NCI-H1930 (cell line): ENCODE measurements at regions not wholly inside any gene's neighbourhood (a gene's known extent, or its start where the extent isn't known, plus 50 kb on each side); places are given as distances from the start of the nearest gene placed in this dataset.

ENCODE experiments used
- DNase-seq, 2 experiments: peaks; one replicate each; lab custom pipeline; 2025; lab: John Stamatoyannopoulos, UW

DNA sequence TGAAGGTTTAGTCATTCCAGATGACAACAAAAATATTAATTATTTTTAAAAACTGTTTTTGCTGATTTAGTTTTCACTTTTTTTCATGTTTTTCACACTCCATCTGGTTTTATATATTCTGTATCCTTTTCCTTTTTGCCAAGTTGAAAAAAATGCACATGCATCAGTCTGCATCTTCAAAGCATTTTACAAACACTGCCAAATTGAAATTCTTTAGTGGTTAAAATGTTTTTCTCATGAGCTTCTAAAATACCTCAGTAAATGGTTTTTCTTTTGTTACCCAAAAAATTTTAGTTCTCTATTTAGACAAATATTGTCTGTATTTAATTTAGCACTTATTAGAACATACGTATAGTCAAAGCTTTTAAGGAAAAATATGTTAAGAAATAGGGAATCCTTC, 386.9 kb upstream of the HSF2 start:
- DNase-seq = no peak

DNA sequence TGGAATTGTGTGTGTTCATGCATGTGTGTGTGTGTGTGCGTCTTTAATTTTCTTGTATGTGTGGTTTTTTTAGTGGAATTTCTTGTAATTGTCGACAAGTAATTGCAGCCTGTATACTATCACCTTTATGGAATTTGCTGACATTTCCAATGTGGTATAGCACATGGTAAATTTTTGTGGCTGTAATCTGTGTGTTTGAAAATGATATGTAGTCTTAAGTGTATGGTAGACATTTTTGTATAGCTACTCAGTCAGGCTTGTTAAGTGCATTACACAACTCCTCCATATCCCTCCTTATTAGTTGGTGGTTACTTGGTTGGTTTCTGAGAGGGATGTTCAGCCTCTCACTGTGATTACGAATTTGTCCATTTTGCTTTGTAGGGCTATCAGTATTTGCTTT, 384.5 kb upstream of the HSF2 start:
- no peak for DNase-seq

DNA sequence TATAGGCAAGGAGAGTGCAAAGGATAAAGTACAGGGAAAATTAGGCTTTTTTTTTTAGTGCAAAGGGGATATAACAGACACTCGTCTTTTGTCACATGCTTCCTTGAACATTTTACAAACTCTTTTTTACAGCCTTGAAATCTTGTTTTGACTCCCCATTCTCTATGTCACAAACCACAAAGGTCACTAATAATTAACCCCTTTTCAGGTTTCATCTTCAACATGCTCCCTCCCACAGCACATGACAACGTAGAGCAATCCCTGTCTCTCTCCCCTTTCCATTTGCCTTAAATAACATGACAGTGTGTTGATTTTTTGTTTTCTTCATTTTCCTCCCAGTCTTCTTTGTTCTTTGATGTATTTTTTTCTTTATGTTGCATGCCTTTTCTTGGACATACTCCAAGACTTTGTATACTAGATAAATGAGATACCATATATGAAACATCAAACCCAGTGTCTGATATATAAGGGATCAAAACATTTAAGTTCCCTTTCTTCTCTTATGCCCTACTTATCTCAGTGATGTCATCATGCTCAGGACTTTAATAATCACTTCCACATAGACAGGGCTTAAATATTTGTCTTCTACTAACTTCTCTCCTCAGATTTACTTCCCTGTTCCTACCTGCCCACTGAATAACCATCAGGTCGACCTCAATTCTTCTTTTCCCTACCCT, 378.7 kb upstream of the HSF2 start:
- no peak for DNase-seq

DNA sequence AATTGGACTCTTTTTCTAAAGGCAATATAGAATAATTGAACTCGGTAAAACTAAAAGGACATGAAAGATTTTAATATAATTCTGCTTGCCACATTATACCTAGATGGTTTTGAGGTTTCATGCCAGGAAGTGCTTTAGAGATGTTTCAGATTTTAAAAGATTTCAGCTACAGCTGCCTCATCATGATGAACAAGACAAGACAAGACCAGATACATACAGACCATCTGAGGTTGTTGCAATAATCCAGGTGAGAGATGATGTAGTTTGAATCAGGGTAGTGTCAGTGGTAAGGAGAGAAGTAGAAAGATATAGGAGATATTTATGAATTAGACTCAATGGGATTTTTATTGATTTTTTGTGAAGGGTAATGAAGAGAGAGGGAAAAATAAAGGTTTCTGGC, 374.3 kb upstream of the HSF2 start:
- DNase-seq = no peak

DNA sequence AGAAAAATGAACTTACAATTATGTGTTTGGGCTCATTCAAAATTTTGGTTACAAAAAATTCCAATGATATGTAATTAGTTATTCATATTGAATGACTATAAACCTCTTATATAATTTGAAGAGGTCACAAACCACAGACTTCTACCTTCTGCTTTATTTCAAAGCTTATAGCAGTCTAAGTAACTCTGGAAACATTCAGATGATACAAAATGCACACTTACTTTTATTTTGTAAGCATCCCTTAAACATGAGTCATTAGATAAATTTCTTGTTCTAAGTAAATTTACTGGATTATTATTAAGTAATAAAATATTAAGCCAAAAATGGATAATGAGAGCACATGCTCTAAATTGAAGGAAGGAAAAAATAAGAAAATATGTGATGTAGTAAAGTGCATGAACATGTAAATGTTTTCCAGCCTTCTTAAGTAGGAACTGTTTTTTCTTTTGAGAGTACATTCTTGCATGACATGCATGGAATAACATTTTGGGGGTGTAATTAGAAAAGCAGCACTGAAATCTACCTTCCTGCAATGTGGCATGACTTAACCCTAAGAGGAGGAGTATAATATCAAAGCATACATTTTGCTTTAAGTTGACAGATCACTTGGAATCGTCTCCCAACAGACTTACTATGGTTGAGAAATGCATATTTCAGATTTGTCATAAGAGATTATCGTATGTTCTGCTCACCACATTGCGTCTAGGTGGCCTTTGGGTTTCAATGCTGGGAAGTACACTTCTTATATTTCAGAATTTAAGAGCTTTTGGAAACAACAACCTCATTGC, 372.7 kb upstream of the HSF2 start:
- no peak for DNase-seq

DNA sequence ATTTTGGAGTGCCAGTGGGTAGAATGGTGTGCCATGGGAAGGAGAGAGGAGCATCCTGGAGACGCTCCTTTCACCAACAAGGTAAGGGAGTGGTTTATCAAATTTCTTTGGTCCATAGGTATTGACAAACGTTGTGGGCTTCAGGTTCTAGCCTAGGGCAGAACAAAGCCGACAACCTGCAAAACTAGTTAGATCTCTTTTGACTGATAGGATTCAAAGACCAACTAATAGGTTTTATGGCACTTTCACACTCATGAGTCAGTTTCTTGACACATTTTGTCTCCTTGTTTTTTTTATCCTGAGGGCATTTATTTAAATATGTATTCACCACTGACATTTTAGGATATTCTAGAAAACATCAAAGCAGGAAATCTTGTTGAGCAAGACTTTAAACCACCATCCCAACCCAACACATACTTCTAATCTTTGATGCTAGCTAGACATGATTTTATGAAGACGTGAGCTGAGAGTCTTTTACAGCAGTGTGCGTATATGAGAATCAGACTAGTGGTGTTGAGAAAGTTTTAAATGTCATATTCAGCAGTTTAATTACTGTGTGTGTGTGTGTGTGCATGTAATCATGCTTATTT, 370.4 kb upstream of the HSF2 start:
- DNase-seq = no peak

DNA sequence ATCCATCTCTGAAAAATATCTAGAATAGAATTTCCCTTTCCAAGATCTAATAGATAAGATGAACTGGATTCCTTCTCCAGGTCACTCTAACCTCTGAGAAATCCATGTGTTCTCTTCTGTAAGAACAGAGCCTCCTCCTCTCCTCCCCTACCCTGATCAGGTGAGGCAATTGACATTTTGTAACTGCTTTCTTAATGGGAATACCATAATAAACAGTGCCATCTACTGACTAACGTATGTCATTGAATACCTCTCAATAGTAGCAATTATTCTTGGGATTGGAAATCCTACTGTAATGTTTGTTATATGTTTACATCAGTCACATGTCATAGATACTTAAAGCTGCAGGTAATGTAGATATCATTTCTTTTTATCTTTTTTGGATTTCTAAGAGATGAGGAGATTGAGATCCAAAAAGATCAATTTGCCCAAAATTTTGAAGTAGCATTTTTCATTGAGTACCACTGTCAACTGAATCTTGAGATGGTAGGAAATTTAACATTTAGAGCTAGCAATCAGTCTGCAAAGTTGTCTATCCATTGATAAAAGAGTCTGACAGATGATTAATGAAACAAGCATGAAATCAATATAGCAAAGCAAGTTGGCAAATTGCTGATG, 365.8 kb upstream of the HSF2 start:
- peak; percentile 31 to 35 for DNase-seq

DNA sequence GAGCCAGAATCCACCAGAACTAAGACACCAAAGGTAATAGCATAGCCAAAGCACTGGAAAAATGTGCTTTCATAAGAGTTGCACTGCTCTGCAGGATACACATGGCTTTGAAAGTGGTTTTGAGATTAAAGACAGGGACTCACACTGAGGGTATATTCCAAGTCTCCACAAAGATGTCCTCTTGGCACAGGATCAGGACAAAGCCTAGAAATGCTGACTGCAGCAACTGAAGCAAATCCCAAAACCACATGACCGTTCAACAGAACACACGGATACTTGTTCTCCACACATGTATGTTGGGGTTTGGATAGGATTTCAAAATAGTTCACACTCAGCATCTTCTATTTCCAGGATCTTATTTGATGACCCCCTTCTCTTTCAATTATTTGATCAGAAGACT, 364.3 kb upstream of the HSF2 start:
- no peak for DNase-seq

DNA sequence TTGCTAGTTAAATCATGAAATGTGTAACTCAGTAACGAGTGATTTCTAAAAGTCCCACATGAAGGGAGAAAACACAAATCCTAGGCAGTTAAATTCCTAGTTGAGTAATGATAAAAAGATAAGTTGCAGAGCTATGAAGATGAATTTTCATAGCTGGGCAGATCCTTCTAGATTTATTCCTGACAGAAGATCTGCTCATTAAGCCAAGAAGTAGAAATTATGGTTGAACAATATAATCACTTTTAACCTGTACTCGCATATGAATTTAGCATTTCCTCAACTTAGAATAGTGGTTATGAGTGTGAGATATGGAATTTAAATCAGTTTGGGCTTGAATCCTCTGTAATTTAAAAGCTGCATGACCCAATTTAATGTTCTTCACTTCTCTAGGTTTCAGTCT, 359.2 kb upstream of the HSF2 start:
- DNase-seq = no peak

DNA sequence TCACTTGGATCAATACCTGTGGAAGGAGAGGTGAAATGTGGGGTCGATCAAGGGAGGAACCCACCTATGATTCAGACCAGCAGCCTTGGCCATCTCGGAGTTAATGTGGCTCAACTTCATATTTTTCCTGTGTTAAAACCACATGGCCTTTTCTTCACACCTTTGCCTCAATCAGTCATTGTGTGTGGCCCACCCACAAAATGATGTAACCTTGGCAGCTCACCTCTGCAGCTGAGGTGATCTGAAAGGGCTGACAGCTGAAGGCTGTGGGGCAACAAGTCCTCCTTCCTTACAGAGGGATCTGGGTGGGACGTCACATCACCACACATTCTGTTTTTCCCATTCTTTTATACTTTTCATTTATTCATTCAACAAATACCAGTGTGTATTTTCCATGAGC, 357.1 kb upstream of the HSF2 start:
- no peak for DNase-seq

DNA sequence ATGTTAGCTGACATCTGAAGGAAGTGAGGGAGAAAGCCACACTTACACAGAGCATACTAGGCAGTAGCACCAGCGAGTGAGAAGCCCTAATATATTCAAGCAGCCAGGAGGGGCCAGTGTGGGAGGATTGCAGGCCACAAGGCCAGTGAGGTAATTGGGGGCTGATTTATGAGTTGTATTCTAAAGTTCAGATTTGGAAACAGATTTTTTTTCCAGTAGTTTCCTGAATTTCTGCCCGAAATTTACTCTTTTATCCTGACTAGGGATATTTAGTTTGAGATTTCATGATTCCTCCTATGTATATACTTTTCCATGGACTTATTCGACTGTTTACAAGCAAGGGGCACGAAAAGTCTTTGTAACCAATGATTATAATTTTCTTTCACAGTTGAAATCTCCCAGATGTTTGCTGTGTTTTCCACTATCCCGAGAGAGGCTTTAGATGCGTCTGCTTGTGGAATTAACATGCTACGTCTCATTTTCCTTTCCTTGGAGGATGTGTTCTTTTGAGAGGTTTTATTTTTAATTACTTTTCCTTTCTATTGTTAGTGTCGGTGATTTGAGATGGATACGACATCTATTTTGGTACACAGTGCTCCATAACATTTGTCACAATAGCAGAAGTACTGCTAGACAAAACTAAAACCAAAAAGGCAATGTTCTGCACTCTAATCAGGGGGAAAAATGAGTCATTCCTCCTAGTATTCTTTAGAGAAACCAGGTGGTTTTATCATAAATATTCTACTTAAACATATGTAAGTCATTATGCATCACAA, 356.3 kb upstream of the HSF2 start:
- no peak for DNase-seq

DNA sequence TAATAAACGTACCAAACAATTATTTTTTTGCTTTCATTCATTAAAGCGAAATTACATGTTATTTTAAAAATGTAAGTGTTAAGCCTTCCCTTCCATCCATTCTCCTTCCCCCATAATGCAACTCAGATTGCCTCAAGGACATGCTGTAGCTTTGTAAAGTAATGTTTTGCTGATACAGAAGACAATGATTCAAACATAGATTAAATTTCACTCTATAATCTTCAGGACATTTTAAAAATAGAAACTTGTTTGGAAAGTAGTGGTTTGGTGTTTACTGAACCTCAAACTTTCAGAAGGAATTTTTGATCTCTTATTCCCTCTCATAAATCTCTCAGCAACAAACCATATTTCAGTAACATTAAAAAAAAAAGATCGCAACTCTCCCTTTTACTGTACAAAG, 350.9 kb upstream of the HSF2 start:
- DNase-seq = no peak

DNA sequence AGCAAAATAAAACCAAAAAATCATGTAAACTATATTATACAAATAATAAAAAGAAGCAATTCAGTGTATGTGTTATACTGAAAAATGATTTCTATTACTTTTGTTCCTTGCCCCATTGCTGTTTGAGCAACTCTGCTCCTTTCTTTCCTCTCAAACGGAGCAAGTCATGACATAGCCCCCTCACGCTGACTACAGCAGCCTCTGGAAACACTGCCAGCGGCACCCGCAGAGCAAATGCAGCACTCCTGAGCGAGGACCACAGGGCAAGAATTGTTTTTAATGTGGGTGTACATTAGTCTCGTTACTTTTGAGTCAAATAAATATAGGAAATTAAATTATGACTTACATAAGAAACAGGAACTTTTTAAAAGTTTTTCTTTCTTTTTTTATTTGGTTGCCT, 350.1 kb upstream of the HSF2 start:
- DNase-seq = no peak

DNA sequence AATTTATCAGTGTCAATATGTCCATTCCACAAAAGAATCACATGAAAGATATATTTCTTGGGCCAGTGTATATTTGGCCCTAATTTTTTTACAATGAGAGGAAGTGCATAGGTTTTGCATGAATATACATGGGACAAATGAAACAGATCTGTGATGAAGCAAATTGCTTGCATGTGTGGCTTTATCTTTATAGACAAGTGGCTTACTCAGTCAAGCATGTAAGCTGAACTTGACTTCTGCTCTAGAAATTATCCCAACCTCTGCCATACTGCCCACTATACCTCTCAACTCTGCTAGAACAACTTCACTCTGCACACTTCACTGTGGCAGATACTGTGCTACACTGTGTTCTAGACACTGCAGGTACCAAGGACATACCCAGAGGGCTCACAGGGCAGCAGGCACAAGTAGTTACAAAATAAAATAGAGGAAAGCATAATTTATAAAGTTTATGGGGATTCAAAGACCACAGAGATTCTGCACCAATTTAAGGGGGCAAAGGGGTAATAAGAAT, 349.2 kb upstream of the HSF2 start:
- no peak for DNase-seq

DNA sequence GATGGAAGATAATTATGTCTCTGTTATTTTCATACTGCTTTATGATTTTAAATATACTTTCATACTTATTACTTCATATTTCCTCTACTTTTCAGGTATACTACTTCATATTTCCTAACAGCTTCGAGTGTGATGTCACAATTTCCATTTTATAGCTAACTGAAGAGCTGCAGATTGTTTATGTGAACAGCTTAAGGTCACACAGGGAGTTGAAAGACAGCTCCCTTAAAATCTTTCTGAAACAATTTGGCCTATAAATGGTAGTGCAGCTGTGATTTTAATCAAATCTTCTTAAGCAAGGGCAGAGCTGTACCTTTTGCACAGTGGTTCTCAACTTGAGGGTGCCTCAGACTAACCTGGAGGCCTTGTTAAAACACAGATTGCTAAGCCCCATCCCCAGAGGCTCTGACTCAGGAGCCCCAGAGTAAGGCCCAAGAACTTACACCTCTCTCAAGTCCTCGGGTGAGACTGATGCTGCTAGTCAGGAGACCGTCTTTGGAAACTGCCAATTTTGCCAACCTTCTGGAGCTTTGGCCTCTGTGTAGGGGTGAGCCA, 347.0 kb upstream of the HSF2 start:
- no peak for DNase-seq

DNA sequence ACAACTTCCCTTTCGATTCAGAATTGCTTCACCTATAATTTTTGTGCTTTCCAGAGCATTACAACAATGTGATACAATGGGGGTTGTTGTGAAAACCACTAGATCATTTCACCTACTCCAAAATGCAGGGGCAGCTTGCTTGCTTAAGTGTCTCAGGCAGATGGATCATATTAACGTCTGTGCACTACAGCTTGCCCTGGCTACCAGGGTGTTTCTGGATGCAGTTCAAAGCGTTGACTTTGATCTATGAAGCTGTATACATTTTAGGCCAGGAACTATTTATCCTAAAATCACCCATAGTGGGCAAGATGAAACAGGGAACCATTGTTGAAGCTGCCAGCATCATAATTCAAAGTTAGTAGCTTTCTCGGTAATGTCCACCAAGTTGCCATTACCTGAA, 339.5 kb upstream of the HSF2 start:
- no peak for DNase-seq

DNA sequence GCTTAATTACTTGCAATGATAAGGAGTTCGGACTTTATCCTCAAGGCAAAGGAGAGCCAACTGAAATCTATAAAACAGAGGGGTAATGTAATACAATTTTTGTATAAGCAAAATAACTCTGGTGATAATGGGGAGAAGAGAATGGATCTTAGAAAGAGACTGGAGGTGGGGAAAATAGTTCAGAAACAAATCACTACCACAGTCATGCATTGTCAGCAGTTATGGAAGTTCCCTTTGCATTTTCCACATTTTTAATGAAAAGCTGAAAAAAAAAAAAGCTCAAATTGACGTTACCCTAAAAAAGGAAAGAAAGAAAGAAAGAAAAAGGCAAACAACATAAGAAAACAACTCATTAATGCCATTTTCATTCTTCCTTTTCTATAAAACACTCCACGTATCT, 337.6 kb upstream of the HSF2 start:
- no peak for DNase-seq

DNA sequence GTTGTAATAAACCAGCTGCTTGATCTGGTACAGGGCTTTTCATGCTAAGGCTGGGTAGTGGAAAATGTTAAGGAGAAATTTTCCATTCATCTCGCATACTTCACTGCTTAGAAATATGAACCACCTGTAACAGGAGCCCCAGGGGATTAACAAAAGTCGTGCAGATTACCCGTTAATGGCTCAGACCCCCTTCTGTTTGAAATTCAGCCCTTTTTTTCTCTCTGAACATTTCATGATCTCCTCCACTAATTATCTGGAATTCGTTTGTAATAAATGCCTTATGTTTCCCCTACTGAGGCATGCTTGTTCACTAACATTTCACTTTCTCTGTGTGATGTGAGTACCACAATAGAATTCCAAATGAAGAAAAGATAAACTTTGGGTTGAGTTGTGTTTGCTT, 336.4 kb upstream of the HSF2 start:
- peak in 1 of 2 experiments; percentile 2 for DNase-seq

DNA sequence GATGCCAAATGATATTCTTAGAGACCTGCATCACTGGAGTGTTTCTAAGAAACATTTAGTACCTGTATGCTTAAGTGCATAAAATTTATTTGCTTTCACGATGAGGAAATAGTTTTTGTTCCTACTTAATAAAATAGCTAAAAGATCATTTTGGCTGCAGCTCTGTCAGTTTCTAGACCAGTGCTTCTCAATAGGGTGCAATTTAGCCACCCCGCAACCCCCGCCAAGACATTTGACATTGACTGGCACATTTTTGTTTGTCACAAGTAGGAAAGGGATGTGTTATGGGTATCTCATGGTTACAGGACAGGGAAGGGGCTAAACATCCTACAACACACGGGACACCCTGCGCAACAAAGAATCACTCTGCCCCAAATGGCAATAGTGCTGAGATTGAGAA, 335.7 kb upstream of the HSF2 start:
- no peak for DNase-seq

DNA sequence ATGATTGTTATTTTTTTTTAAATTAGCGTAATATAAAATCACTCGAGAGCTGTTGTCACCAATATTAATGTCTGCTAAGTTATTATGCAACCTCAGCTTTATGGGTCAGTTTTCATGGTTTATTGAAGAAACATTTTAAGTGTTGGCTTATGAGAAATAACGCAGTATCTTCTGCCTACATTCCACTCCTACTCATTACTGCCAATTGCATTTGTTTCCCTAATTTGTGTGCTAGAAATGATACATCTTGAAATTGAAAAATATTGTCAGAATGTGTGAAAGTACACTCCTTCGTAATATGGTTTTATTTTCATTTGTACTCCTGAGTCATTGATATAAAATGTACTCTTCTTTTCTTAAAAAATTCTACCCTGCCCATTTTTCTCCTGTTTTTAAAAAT, 333.3 kb upstream of the HSF2 start:
- no peak for DNase-seq

DNA sequence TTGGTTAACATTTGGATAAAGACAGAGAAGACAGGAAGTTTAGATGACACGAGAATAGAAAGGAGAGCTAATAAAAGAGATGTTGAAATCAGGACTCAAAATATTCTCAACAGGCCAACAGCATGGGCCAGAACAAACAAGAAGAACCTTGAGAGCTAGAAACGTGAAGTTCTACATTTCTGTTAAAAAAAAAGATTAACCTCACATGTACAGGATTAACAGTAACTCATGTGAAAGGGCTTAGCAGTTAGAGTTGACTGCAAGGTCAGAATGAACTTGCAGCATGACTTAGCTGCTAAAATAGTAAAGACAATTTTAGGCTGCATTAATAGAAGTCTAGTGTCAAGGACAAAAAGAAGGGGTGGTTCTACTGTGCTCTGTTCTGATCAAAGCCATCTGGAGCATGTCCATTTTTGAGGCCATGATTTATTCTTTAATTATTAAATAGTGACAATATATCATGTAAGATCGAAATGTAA, 331.1 kb upstream of the HSF2 start:
- DNase-seq = no peak

DNA sequence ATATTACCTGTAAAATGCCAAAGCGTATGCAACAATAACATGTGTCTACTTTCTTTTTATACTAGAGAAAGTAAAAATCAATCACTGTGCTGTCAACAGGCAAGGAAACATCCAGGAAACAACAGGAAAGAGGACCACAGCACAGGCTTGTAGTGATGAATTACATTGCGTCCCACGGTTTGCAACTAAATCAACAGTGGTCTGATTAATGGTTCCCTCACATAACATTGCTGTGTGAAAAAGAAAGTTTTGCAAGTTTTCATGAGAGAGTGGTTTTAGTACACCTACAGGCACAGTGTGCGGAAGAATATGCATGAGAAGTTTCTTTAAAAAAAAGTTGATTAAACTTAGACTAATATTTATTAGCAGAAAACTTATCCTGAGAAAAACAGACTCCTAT, 329.5 kb upstream of the HSF2 start:
- no peak for DNase-seq
